Urinary bladder (tissue), 3 donors: ENCODE measurements at regions not wholly inside any gene's neighbourhood (a gene's known extent, or its start where the extent isn't known, plus 50 kb on each side); places are given as distances from the start of the nearest gene placed in this dataset.
"Not testable (repeated sequence)": the region's sequence is repeated elsewhere in the genome, so short reads cannot be mapped to it uniquely, and the experiment has no call there.

Experiments used
- DNase-seq: peaks from one replicate; pipeline ENCODE4 v3.0.0-alpha.2; 2015; ENCODE audit errors: extremely low spot score
- H3K27ac ChIP-seq: one replicate; pipeline ENCODE4 v1.5.1; 2013; ENCODE audit warnings: low read depth, mild to moderate bottlenecking, moderate library complexity
- H3K36me3 ChIP-seq: one replicate; pipeline ENCODE4 v1.6.1; 2013; ENCODE audit warnings: mild to moderate bottlenecking, moderate library complexity; ENCODE audit not compliant: insufficient read depth
- H3K4me1 ChIP-seq: one replicate; pipeline ENCODE4 v1.6.1; 2013; ENCODE audit warnings: mild to moderate bottlenecking, moderate library complexity; ENCODE audit not compliant: insufficient read depth
- H3K4me3 ChIP-seq: one replicate; pipeline ENCODE4 v1.5.1; 2013; ENCODE audit warnings: low read depth, low read length
- WGBS: extraction: QIAGEN DNeasy Blood & Tissue Kit; methylation state at CpG from one replicate; pipeline ENCODE4 v1.1.7; 2013; 5-methylcytosine and 5-hydroxymethylcytosine counted together
- donor health status: healthy with polysubstance abuse.
- donor health status: healthy.

GRCh38 chr7:110257673-110258072 is 833.3 kb upstream of the LRRN3 start:
- Histone ChIP-seq H3K4me3 (no peak overlapping the region), H3K4me1 (no peaks in the 10 kb centered on the region), H3K27ac (no peak overlapping the region), H3K36me3 (no peaks in the 10 kb centered on the region)
- no peak for DNase-seq
- 95% methylated on average over 3 of the region's 3 CpGs for WGBS

GRCh38 chr7:110262251-110262650 is 828.7 kb upstream of the LRRN3 start:
- H3K36me3 ChIP-seq, result no peaks in the 10 kb centered on the region
- 95% methylated on average over 2 of the region's 2 CpGs for WGBS
- no peaks in the 10 kb centered on the region for H3K4me1 ChIP-seq
- no peak overlapping the region for H3K4me3 ChIP-seq
- no peak for DNase-seq
- H3K27ac ChIP-seq, result no peak overlapping the region

GRCh38 chr7:110264288-110264687 is 826.6 kb upstream of the LRRN3 start:
- H3K4me1 ChIP-seq, result no peaks in the 10 kb centered on the region
- no peak overlapping the region for H3K27ac ChIP-seq
- no peaks in the 10 kb centered on the region for H3K36me3 ChIP-seq
- no peak overlapping the region for H3K4me3 ChIP-seq
- 89% methylated on average over 5 of the region's 5 CpGs for WGBS
- DNase-seq, result no peak

GRCh38 chr7:110281362-110281761 is 809.6 kb upstream of the LRRN3 start:
- 66% methylated on average over 4 of the region's 4 CpGs for WGBS

GRCh38 chr7:110283056-110283455 is 807.9 kb upstream of the LRRN3 start:
- DNase-seq, result peak; percentile 41
- no peaks in the 10 kb centered on the region for H3K4me1 ChIP-seq
- no peak overlapping the region for H3K27ac ChIP-seq
- no peak overlapping the region for H3K4me3 ChIP-seq
- WGBS, result 84% methylated on average over 2 of the region's 2 CpGs
- no peaks in the 10 kb centered on the region for H3K36me3 ChIP-seq

More at GRCh38 chr7:110281362-110281761, 809.6 kb upstream of the LRRN3 start:
- Histone ChIP-seq H3K36me3 (no peaks in the 10 kb centered on the region), H3K4me1 (no peaks in the 10 kb centered on the region), H3K4me3 (no peak overlapping the region), H3K27ac (no peak overlapping the region)
- no peak for DNase-seq

- Histone ChIP-seq H3K27ac (no peak overlapping the region), H3K4me3 (no peak overlapping the region), H3K36me3 (no peaks in the 10 kb centered on the region), H3K4me1 (no peaks in the 10 kb centered on the region)
- no peak for DNase-seq
- 76% methylated on average over 2 of the region's 2 CpGs for WGBS
Measured at GRCh38 chr7:110291430-110291829, 799.5 kb upstream of the LRRN3 start.

GRCh38 chr7:110296321-110296720 is 794.6 kb upstream of the LRRN3 start:
- Histone ChIP-seq H3K36me3 (no peaks in the 10 kb centered on the region), H3K4me1 (no peaks in the 10 kb centered on the region), H3K4me3 (no peak overlapping the region), H3K27ac (no peak overlapping the region)
- DNase-seq, result no peak
- 90% methylated on average over 1 of the region's 1 CpG for WGBS

GRCh38 chr7:110307776-110308175 is 783.2 kb upstream of the LRRN3 start:
- no peaks in the 10 kb centered on the region for H3K4me1 ChIP-seq
- WGBS, result 96% methylated on average over 1 of the region's 1 CpG
- DNase-seq, result no peak
- H3K4me3 ChIP-seq, result no peak overlapping the region
- no peaks in the 10 kb centered on the region for H3K36me3 ChIP-seq
- no peak overlapping the region for H3K27ac ChIP-seq

GRCh38 chr7:110308791-110309190 is 782.1 kb upstream of the LRRN3 start:
- 94% methylated on average over 5 of the region's 5 CpGs for WGBS
- DNase-seq, result no peak
- no peaks in the 10 kb centered on the region for H3K4me1 ChIP-seq
- H3K36me3 ChIP-seq, result no peaks in the 10 kb centered on the region
- no peak overlapping the region for H3K27ac ChIP-seq
- no peak overlapping the region for H3K4me3 ChIP-seq

- Histone ChIP-seq H3K27ac (no peak overlapping the region), H3K4me3 (no peak overlapping the region), H3K4me1 (no peaks in the 10 kb centered on the region), H3K36me3 (no peaks in the 10 kb centered on the region)
- DNase-seq, result no peak
Measured at GRCh38 chr7:110309941-110310340, 781.0 kb upstream of the LRRN3 start.

GRCh38 chr7:110311556-110311955 is 779.4 kb upstream of the LRRN3 start:
- Histone ChIP-seq H3K4me1 (no peaks in the 10 kb centered on the region), H3K27ac (no peak overlapping the region), H3K36me3 (no peaks in the 10 kb centered on the region), H3K4me3 (no peak overlapping the region)
- 65% methylated on average over 3 of the region's 3 CpGs for WGBS
- no peak for DNase-seq

GRCh38 chr7:110317541-110318265 is 773.2 kb upstream of the LRRN3 start:
- WGBS, result 71% methylated on average over 2 of the region's 2 CpGs
- DNase-seq, result no peak
- Histone ChIP-seq H3K36me3 (no peaks in the 10 kb centered on the region), H3K27ac (peak overlapping the region; percentile 23), H3K4me1 (no peaks in the 10 kb centered on the region), H3K4me3 (no peak overlapping the region)

GRCh38 chr7:110320285-110320684 is 770.6 kb upstream of the LRRN3 start:
- H3K4me1 ChIP-seq, DNase-seq, H3K4me3 ChIP-seq, H3K36me3 ChIP-seq, H3K27ac ChIP-seq: not testable (repeated sequence)
- 94% methylated on average over 5 of the region's 5 CpGs for WGBS

- Histone ChIP-seq H3K4me3 (no peak overlapping the region), H3K4me1 (no peaks in the 10 kb centered on the region), H3K27ac (no peak overlapping the region), H3K36me3 (no peaks in the 10 kb centered on the region)
- no peak for DNase-seq
- 76% methylated on average over 2 of the region's 2 CpGs for WGBS
Measured at GRCh38 chr7:110322796-110323195, 768.1 kb upstream of the LRRN3 start.

- Histone ChIP-seq H3K36me3 (no peaks in the 10 kb centered on the region), H3K4me1 (no peaks in the 10 kb centered on the region), H3K27ac (no peak overlapping the region), H3K4me3 (no peak overlapping the region)
- WGBS, result 96% methylated on average over 4 of the region's 4 CpGs
- no peak for DNase-seq
Measured at GRCh38 chr7:110326966-110327365, 764.0 kb upstream of the LRRN3 start.
